Thyroid gland (tissue), 4 donors: ENCODE measurements at regions not wholly inside any gene's neighbourhood (a gene's known extent, or its start where the extent isn't known, plus 50 kb on each side); places are given as distances from the start of the nearest gene placed in this dataset.

Source experiments
- DNase-seq, 2 donors: peaks; one replicate each; pipeline ENCODE4 v3.0.0-alpha.2; 2019
- H3K27ac ChIP-seq, 3 donors: fragments of 200-600 bp; sonication (generic); 1 replicate in 2 of 3; 2 replicates in 1 of 3; pipeline ENCODE4 v1.5.1; 2016 to 2019; ENCODE audit warnings: mild to moderate bottlenecking in 1 of 3, moderate library complexity in 1 of 3
- H3K27me3 ChIP-seq: fragments of 200-600 bp; sonication (generic); one replicate; pipeline ENCODE4 v1.5.1; 2019
- H3K36me3 ChIP-seq, 2 donors: fragments of 200-600 bp; sonication (generic); one replicate each; pipeline ENCODE4 v1.5.1; 2016 to 2019
- H3K4me1 ChIP-seq, 2 donors: fragments of 200-600 bp; sonication (generic); one replicate each; pipeline ENCODE4 v1.5.1; 2017 to 2019
- H3K4me3 ChIP-seq, 3 donors: fragments of 200-600 bp; sonication (generic); replicated peaks in 1 of 3; 1 replicate in 2 of 3; 2 replicates in 1 of 3; pipeline ENCODE4 v1.5.1; 2016; ENCODE audit warnings: mild to moderate bottlenecking in 1 of 3
- H3K9me3 ChIP-seq: fragments of 200-600 bp; sonication (generic); one replicate; pipeline ENCODE4 v1.5.1; 2017
- POLR2A ChIP-seq, 2 donors: fragments of 450-650 bp; IDR thresholded peaks; one replicate each; pipeline ENCODE4 v1.6.1; 2017; ENCODE audit warnings: antibody characterized with exemption in 2 of 2, mild to moderate bottlenecking in 2 of 2, moderate library complexity in 1 of 2
- WGBS, 2 donors: methylation state at CpG; one replicate each; pipeline ENCODE4 v1.1.5; 2017; 5-methylcytosine and 5-hydroxymethylcytosine counted together
- intact Hi-C: fragments of 100-400 bp; cut with DNase I; formaldehyde crosslinking; loops from one replicate; pipeline ENCODE4 v1.15.1; 2023
- TF ChIP-seq, protein P1 (sequence below), 6 experiments: fragments of 200-600 bp in 3 of 6; fragments of 450-650 bp in 3 of 6; sonication (generic) in 3 of 6; IDR thresholded peaks; one replicate each; pipeline ENCODE4 v1.5.1; 2016 to 2019; ENCODE audit warnings: antibody characterized with exemption in 6 of 6, mild to moderate bottlenecking in 2 of 6, inconsistent platforms in 1 of 6, moderate library complexity in 1 of 6

GRCh38 chr3:162092751-162093150, 596.1 kb downstream of the OTOL1 start:
- TF ChIP-seq, protein P1, sequence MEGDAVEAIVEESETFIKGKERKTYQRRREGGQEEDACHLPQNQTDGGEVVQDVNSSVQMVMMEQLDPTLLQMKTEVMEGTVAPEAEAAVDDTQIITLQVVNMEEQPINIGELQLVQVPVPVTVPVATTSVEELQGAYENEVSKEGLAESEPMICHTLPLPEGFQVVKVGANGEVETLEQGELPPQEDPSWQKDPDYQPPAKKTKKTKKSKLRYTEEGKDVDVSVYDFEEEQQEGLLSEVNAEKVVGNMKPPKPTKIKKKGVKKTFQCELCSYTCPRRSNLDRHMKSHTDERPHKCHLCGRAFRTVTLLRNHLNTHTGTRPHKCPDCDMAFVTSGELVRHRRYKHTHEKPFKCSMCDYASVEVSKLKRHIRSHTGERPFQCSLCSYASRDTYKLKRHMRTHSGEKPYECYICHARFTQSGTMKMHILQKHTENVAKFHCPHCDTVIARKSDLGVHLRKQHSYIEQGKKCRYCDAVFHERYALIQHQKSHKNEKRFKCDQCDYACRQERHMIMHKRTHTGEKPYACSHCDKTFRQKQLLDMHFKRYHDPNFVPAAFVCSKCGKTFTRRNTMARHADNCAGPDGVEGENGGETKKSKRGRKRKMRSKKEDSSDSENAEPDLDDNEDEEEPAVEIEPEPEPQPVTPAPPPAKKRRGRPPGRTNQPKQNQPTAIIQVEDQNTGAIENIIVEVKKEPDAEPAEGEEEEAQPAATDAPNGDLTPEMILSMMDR (IDR thresholded peaks at IDR 0.05), result no peak
- no peak for TF ChIP-seq POLR2A (IDR thresholded peaks at IDR 0.05)
- DNase-seq, result no peak
- Histone ChIP-seq H3K4me1 (no peaks in the 10 kb centered on the region), H3K27me3 (no peaks in the 10 kb centered on the region), H3K27ac (no peak overlapping the region), H3K4me3 (no peak overlapping the region), H3K36me3 (no peaks in the 10 kb centered on the region), H3K9me3 (no peaks in the 10 kb centered on the region)
- intact Hi-C loops, result no loop called here
- WGBS, 2 donors, result 57 to 60% methylated on average over 3 of the region's 3 CpGs

- no peak for DNase-seq
- Histone ChIP-seq H3K36me3 (no peaks in the 10 kb centered on the region), H3K4me1 (no peaks in the 10 kb centered on the region), H3K4me3 (no peak overlapping the region), H3K27me3 (no peaks in the 10 kb centered on the region), H3K9me3 (no peaks in the 10 kb centered on the region), H3K27ac (no peak overlapping the region)
- WGBS, 2 donors, result 81 to 93% methylated on average over 3 of the region's 3 CpGs
- TF ChIP-seq, protein P1 (IDR thresholded peaks at IDR 0.05), result no peak
- TF ChIP-seq POLR2A (IDR thresholded peaks at IDR 0.05), result no peak
- intact Hi-C loops, result no loop called here
Observed at GRCh38 chr3:162094301-162094700, 597.7 kb downstream of the OTOL1 start.

- no peaks in the 10 kb centered on the region for H3K36me3 ChIP-seq
- intact Hi-C loops, result no loop called here
- TF ChIP-seq, protein P1 (IDR thresholded peaks at IDR 0.05), result no peak
- TF ChIP-seq POLR2A (IDR thresholded peaks at IDR 0.05), result no peak
Observed at GRCh38 chr3:162096874-162097273, 600.3 kb downstream of the OTOL1 start.

GRCh38 chr3:162103808-162104207, 607.2 kb downstream of the OTOL1 start:
- Histone ChIP-seq H3K4me1 (no peaks in the 10 kb centered on the region), H3K27ac (no peak overlapping the region), H3K9me3 (no peaks in the 10 kb centered on the region), H3K4me3 (no peak overlapping the region), H3K36me3 (no peaks in the 10 kb centered on the region), H3K27me3 (no peaks in the 10 kb centered on the region)
- 92 to 93% methylated on average over 1 of the region's 1 CpG for WGBS, 2 donors
- DNase-seq, result no peak
- intact Hi-C loops, result no loop called here
- TF ChIP-seq POLR2A (IDR thresholded peaks at IDR 0.05), result no peak
- TF ChIP-seq, protein P1 (IDR thresholded peaks at IDR 0.05), result no peak

More at GRCh38 chr3:162096874-162097273, 600.3 kb downstream of the OTOL1 start:
- no peaks in the 10 kb centered on the region for H3K4me1 ChIP-seq
- no peaks in the 10 kb centered on the region for H3K9me3 ChIP-seq
- no peak for DNase-seq
- no peak overlapping the region for H3K4me3 ChIP-seq
- WGBS, 2 donors, result 25 to 33% methylated on average over 2 of the region's 2 CpGs
- no peaks in the 10 kb centered on the region for H3K27me3 ChIP-seq
- no peak overlapping the region for H3K27ac ChIP-seq

- Histone ChIP-seq H3K27ac (no peak overlapping the region), H3K9me3 (no peaks in the 10 kb centered on the region), H3K4me3 (no peak overlapping the region), H3K27me3 (no peaks in the 10 kb centered on the region), H3K4me1 (no peaks in the 10 kb centered on the region), H3K36me3 (no peaks in the 10 kb centered on the region)
- TF ChIP-seq, protein P1 (IDR thresholded peaks at IDR 0.05), result no peak
- TF ChIP-seq POLR2A (IDR thresholded peaks at IDR 0.05), result no peak
- no peak for DNase-seq
- intact Hi-C loops, result no loop called here
- 79 to 88% methylated on average over 5 of the region's 5 CpGs for WGBS, 2 donors
Observed at GRCh38 chr3:162111861-162112260, 615.3 kb downstream of the OTOL1 start.
